ENCODE measurements at regions not wholly inside any gene's neighbourhood (a gene's known extent, or its start where the extent isn't known, plus 50 kb on each side); places are given as distances from the start of the nearest gene placed in this dataset.
A peak's percentile ranks its signal among the peaks of the same experiment; 100 is the strongest.

DNA sequence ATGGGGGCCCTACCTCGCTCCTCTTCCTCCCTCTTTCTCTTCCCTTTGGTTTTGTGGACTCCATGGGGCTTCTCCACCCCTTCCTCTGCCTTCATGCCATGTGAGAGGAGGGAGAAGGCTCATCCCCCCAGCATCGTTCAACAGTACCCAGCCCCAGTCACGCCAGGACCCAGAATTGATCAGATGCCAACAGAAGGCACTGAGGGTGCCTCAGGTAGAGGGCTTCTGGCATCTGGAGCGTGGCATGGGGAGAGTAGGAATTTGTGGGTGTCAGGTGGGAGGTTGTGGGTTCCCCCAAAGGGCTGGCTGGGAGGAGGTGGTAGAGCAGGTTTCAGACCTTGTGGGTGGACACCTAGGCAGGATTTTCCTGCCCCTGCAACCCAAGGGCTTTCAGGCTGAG is 122.0 kb downstream of the TWIST2 start:
- CTCF ChIA-PET: interaction anchor here (1.0 to 2.1 kb wide), 2 partner anchors 10 to 13 kb away, joined by 4 to 16 read pairs; no protein-coding TSS in a partner anchor
- no peak for DNase-seq (ENCODE audit: low read depth)

DNA sequence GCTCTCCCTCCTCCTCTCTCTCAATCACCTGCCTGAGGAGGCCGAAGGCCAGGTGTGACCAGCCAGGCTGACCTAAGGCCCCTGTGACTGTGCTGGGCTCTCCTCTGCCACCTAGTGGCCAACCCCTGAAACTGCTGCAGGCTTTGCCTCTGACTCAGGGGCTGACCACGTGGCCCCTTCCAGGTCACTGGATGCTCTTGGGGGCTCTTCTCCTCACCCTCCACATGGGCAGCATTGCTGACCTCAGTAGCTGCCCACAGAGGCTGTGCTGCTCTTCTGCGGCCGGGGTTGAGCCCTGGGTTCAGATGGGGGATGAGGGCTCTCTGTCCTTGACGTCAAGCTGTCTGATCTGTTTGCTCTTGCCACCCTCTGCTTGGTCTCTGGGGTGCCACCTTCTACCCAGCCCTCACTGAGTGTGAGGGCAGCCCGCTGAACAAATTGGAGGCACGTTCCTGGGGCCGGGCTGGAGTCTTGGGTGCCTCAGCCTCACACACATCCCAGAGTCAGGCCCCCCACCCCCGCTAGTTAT is 122.7 kb downstream of the TWIST2 start:
- no peaks in the 10 kb centered on the region for H3K36me3 ChIP-seq (ENCODE audit: control insufficient read depth, insufficient read depth, low read length)
- CTCF ChIA-PET: interaction anchor here (0.8 to 1.9 kb wide), 9 partner anchors 10 to 123 kb away, joined by 3 to 9 read pairs (median 3); no protein-coding TSS in a partner anchor
- TF ChIP-seq, protein P1, sequence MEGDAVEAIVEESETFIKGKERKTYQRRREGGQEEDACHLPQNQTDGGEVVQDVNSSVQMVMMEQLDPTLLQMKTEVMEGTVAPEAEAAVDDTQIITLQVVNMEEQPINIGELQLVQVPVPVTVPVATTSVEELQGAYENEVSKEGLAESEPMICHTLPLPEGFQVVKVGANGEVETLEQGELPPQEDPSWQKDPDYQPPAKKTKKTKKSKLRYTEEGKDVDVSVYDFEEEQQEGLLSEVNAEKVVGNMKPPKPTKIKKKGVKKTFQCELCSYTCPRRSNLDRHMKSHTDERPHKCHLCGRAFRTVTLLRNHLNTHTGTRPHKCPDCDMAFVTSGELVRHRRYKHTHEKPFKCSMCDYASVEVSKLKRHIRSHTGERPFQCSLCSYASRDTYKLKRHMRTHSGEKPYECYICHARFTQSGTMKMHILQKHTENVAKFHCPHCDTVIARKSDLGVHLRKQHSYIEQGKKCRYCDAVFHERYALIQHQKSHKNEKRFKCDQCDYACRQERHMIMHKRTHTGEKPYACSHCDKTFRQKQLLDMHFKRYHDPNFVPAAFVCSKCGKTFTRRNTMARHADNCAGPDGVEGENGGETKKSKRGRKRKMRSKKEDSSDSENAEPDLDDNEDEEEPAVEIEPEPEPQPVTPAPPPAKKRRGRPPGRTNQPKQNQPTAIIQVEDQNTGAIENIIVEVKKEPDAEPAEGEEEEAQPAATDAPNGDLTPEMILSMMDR (IDR thresholded peaks at IDR 0.05; ENCODE audit: insufficient read depth, low read depth, low read length): peak; percentile 99
- no peak for DNase-seq (ENCODE audit: low read depth)
- POLR2A ChIA-PET: no interaction called here
- H3K27me3 ChIP-seq (ENCODE audit: control insufficient read depth, insufficient read depth, low read length): no peaks in the 10 kb centered on the region
- H3K4me3 ChIP-seq (ENCODE audit: low read depth, low read length): no peak overlapping the region

More for the DNA sequence above, 122.0 kb downstream of the TWIST2 start:
- TF ChIP-seq, protein P1 (IDR thresholded peaks at IDR 0.05; ENCODE audit: insufficient read depth, low read depth, low read length): no peak
- no peaks in the 10 kb centered on the region for H3K36me3 ChIP-seq (ENCODE audit: control insufficient read depth, insufficient read depth, low read length)
- POLR2A ChIA-PET: no interaction called here
- no peak overlapping the region for H3K4me3 ChIP-seq (ENCODE audit: low read depth, low read length)
- no peaks in the 10 kb centered on the region for H3K27me3 ChIP-seq (ENCODE audit: control insufficient read depth, insufficient read depth, low read length)

DNA sequence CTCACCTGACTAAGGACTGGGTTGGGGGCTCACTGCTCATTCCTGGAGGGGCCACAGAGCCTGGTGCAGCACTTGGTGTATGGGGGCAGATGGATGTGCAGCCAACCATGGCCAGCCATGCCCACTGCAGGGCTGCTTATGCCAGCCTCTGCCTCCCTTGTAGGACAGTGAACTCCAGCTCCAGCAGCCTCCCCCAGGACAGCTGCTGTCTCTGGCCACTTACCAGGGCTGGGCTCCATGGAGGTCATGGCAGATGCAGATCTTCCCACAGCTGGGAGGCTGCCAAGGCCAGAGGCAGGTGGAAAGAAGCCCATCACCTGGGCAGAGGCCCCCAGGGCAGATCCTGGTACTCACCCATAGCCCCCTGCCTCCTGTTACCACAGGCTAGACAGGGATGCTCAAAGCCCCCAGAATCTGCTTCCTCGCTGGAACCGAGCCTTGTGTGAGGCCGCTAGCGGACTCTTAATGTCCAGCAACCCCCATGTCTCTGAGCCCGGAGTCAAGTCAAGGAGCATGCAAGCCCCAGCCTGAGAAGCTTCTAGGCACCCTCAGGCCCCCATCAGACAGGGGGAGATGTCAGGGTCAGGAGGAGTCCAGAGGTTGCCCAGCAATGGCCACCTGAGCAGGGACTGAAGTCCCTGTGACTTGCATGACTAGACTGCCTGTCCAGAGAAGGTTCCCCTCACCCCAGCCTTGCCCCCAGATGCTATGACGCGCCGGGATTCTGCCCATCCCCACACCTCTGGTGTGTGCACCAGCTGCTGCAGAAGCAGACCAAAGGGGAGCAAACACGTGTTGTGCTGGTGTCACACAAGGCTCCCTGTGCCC is 123.6 kb downstream of the TWIST2 start:
- no peak for DNase-seq (ENCODE audit: low read depth)
- POLR2A ChIA-PET: no interaction called here
- Histone ChIP-seq H3K27me3 (ENCODE audit: control insufficient read depth, insufficient read depth, low read length) (no peaks in the 10 kb centered on the region), H3K36me3 (ENCODE audit: control insufficient read depth, insufficient read depth, low read length) (no peaks in the 10 kb centered on the region), H3K4me3 (ENCODE audit: low read depth, low read length) (no peak overlapping the region)
- TF ChIP-seq, protein P1 (IDR thresholded peaks at IDR 0.05; ENCODE audit: insufficient read depth, low read depth, low read length): no peak
- CTCF ChIA-PET: interaction anchor here (0.6 to 1.9 kb wide), 10 partner anchors 11 to 124 kb away, joined by 3 to 9 read pairs (median 3); no protein-coding TSS in a partner anchor

DNA sequence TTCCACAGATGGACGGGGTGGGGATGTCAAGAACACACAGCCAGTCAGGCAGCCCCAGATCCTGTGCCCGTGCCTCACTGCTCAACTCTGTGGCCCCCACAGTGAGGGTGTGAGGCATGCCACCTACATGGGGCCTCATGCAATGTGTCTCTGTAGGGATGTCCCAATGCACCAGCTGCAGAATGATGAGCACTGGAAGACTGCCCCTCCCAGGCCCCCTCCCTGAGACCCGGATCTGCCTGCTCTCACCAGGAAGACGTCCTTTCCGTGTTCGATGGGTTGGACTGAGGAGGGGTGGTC is 124.2 kb downstream of the TWIST2 start:
- no peak for DNase-seq (ENCODE audit: low read depth)
- TF ChIP-seq, protein P1 (IDR thresholded peaks at IDR 0.05; ENCODE audit: insufficient read depth, low read depth, low read length): no peak
- CTCF ChIA-PET: interaction anchor here (0.6 to 1.9 kb wide), 5 partner anchors 9 to 459 kb away, joined by 3 to 8 read pairs (median 3); no protein-coding TSS in a partner anchor
- no peak overlapping the region for H3K4me3 ChIP-seq (ENCODE audit: low read depth, low read length)
- H3K27me3 ChIP-seq (ENCODE audit: control insufficient read depth, insufficient read depth, low read length): no peaks in the 10 kb centered on the region
- no peaks in the 10 kb centered on the region for H3K36me3 ChIP-seq (ENCODE audit: control insufficient read depth, insufficient read depth, low read length)
- POLR2A ChIA-PET: no interaction called here

- POLR2A ChIA-PET: interaction anchor here (0.6 kb wide), 1 partner anchor 10 kb away, joined by 4 read pairs; no protein-coding TSS in a partner anchor
- no peak for DNase-seq (ENCODE audit: low read depth)
- Histone ChIP-seq H3K36me3 (ENCODE audit: control insufficient read depth, insufficient read depth, low read length) (no peaks in the 10 kb centered on the region), H3K4me3 (ENCODE audit: low read depth, low read length) (no peak overlapping the region), H3K27me3 (ENCODE audit: control insufficient read depth, insufficient read depth, low read length) (no peaks in the 10 kb centered on the region)
- TF ChIP-seq, protein P1 (IDR thresholded peaks at IDR 0.05; ENCODE audit: insufficient read depth, low read depth, low read length): no peak
- CTCF ChIA-PET: interaction anchor here (0.6 to 1.8 kb wide), 8 partner anchors 10 to 460 kb away, joined by 3 to 7 read pairs (median 3); no protein-coding TSS in a partner anchor
Measured at GRCh38 chr2:238973038-238973739, 125.3 kb downstream of the TWIST2 start.

Measured in BJ (cell line).